AG09319 (cell line): ENCODE measurements at regions not wholly inside any gene's neighbourhood (a gene's known extent, or its start where the extent isn't known, plus 50 kb on each side); places are given as distances from the start of the nearest gene placed in this dataset.
"Not testable (repeated sequence)": the region's sequence is repeated elsewhere in the genome, so short reads cannot be mapped to it uniquely, and the experiment has no call there.

Experiments
- DNase-seq: peaks from one replicate; pipeline ENCODE4 v3.0.0-alpha.2; 2010; ENCODE audit warnings: low read depth; ENCODE audit errors: extremely low read depth
- TF ChIP-seq, protein P1 (sequence below): IDR thresholded peaks from 2 replicates; pipeline ENCODE4 v1.5.1; 2011; ENCODE audit warnings: low read depth, mild to moderate bottlenecking, inconsistent platforms, low read length, moderate library complexity

- TF ChIP-seq, protein P1, sequence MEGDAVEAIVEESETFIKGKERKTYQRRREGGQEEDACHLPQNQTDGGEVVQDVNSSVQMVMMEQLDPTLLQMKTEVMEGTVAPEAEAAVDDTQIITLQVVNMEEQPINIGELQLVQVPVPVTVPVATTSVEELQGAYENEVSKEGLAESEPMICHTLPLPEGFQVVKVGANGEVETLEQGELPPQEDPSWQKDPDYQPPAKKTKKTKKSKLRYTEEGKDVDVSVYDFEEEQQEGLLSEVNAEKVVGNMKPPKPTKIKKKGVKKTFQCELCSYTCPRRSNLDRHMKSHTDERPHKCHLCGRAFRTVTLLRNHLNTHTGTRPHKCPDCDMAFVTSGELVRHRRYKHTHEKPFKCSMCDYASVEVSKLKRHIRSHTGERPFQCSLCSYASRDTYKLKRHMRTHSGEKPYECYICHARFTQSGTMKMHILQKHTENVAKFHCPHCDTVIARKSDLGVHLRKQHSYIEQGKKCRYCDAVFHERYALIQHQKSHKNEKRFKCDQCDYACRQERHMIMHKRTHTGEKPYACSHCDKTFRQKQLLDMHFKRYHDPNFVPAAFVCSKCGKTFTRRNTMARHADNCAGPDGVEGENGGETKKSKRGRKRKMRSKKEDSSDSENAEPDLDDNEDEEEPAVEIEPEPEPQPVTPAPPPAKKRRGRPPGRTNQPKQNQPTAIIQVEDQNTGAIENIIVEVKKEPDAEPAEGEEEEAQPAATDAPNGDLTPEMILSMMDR, result no peak
- DNase-seq, result no peak
These were observed 118.2 kb upstream of the ZNF516 start for GRCh38 chr18:76613053-76613754.

DNA sequence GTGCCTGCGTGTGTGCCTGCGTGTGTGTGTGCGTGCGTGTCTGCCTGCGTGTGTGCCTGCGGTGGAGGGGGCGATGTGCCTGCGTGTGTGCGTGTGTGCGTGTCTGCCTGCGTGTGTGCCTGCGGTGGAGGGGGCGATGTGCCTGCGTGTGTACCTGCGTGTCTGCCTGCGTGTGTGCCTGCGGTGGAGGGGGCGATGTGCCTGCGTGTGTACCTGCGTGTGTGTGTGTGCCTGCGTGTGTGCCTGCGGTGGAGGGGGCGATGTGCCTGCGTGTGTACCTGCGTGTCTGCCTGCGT, 116.7 kb upstream of the ZNF516 start:
- not testable (repeated sequence) for DNase-seq

DNA sequence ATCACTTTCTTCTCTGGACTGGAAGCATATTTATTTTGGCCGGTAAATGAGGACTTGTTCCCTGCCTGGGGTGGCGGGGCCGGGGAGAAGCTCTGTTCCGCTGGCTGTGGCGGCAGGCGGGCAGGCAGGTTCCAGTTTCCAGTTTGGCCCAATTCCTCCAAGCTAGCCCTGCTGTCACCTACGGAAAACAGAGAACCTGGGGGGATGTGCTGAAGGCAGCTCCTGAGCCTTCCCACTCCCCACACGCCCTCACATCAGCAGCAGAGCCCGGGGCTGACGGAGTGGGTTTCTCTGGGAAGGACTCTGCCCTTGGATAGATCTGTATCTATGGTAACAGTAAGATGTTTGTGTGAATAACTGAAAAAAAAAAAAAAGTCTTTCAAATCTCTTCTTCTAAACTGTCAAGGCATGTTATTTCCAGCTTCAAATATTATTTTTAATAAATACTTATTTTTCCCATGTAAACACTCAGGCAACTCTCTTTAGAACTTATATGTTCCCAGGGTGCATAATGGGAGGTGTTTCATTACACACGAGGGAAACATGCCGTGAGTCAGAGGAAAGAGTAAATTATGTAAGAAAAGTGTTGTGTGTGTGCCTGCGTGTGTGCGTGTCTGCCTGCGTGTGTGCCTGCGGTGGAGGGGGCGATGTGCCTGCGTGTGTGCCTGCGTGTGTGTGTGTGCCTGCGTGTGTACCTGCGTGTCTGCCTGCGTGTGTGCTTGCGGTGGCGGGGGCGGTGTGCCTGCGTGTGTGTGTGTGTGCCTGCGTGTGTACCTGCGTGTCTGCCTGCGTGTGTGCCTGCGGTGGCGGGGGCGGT, 116.1 kb upstream of the ZNF516 start:
- DNase-seq, result no peak

GRCh38 chr18:76610012-76610411, 115.0 kb upstream of the ZNF516 start:
- TF ChIP-seq, protein P1, result no peak

More for the DNA sequence above, 116.1 kb upstream of the ZNF516 start:
- TF ChIP-seq, protein P1, result no peak

DNA sequence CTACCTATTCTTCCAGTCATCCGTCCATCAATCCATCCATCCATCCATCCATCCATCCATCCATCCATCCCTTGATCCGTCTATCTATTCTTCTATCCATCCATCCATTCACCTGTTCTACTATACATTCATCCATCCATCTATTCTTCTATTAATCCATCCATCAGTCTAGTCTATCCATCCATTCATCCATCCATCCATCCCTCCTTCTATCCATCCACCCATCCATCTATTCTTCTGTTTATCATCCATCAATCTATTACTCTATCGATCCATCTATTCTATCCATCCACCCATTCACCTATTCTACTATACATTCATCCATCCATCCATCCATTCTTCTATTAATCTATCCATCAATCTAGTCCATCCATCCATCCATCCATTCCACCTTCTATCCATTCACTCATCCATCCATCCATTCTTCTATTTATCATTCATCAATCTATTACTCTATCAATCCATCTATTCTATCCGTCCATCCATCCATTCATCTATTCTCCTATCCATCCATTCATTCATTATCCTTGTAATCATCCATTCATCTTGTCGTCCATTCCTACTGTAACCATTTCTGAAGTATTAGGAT, 110.4 kb upstream of the ZNF516 start:
- TF ChIP-seq, protein P1, result no peak
- DNase-seq, result no peak

More at GRCh38 chr18:76610012-76610411, 115.0 kb upstream of the ZNF516 start:
- no peak for DNase-seq

DNA sequence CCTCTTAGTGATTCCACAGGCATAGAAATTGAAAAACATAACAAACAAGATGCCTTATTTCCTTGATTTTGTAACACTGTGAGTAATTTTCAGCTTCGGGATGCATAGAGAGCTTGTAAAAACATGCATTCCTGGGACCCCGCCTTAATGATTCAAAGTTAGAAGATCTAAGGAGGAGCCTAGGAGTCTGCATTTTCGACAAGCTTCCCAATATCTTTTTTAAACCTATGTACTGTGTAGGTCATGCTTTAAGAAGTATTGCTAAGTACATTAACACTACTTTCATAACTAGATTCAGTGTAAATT, 109.8 kb upstream of the ZNF516 start:
- TF ChIP-seq, protein P1, result no peak
- DNase-seq, result no peak

DNA sequence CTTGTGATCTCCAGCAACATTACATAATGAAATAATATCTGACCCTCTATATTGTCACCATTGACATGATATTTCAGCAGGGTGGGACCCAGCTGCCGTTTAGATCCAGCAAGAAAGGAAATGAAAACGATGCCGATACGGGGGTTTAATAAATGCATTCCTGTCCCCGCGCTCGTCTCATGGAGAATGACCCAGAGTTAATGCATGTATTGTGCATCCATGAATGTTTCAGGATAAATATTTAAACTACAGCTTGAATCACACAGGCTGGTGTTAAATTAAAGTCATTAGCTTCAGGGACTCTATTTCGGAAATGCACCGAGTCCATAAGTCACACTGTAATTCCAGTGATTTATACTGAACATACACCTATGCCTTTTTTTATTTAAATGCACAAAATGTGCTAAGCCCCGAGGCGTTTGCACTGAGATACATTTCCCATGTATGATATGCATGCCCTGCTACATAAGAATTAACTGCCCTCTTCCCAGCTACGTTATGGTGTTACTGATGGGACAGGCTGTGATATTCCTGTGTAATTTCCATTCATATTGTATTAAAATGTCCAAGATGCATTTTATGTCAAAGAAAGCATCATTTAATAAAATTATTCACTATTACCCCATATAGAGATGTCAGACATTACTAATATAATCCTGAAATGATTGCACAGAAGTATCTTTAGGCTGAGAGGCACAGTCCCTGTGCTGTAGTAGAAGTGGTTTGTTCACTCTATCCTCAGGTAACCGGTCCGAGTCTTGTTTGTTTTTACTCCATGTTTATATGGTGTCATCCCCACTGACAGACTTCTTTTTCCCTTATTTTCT, 109.3 kb upstream of the ZNF516 start:
- TF ChIP-seq, protein P1, result no peak
- DNase-seq, result no peak
